GM18909 (cell line): ENCODE measurements at regions not wholly inside any gene's neighbourhood (a gene's known extent, or its start where the extent isn't known, plus 50 kb on each side); places are given as distances from the start of the nearest gene placed in this dataset.
"Not testable (repeated sequence)": the region's sequence is repeated elsewhere in the genome, so short reads cannot be mapped to it uniquely, and the experiment has no call there.

ENCODE experiments used
- ATAC-seq: cut with Tn5 transposase; IDR thresholded peaks from one replicate; pipeline ENCODE4 v1.9.1; 2021; ENCODE audit warnings: mild to moderate bottlenecking; ENCODE audit not compliant: unreplicated experiment, poor library complexity

GRCh38 chr9:13845460-13845859 lies 468.5 kb downstream of the NFIB start:
- no peak for ATAC-seq

GRCh38 chr9:13841746-13842462 lies 472.0 kb downstream of the NFIB start:
- no peak for ATAC-seq

- ATAC-seq: no peak
Observed at GRCh38 chr9:13832446-13832845, 481.5 kb downstream of the NFIB start.

- no peak for ATAC-seq
Observed at GRCh38 chr9:13823026-13823425, 490.9 kb downstream of the NFIB start.

GRCh38 chr9:13817754-13818278 lies 496.1 kb downstream of the NFIB start:
- no peak for ATAC-seq

GRCh38 chr9:13816837-13817236 lies 497.1 kb downstream of the NFIB start:
- no peak for ATAC-seq

GRCh38 chr9:13814647-13815400 lies 499.1 kb downstream of the NFIB start:
- no peak for ATAC-seq

GRCh38 chr9:13811876-13812275 lies 502.1 kb downstream of the NFIB start:
- no peak for ATAC-seq

GRCh38 chr9:13810510-13810909 lies 503.4 kb downstream of the NFIB start:
- ATAC-seq: no peak

- ATAC-seq: no peak
Observed at GRCh38 chr9:13809401-13809800, 504.5 kb downstream of the NFIB start.

- no peak for ATAC-seq
Observed at GRCh38 chr9:13807118-13807517, 506.8 kb downstream of the NFIB start.

- ATAC-seq: no peak
Observed at GRCh38 chr9:13806714-13807113, 507.2 kb downstream of the NFIB start.

GRCh38 chr9:13805546-13805945 lies 508.4 kb downstream of the NFIB start:
- ATAC-seq: no peak

- no peak for ATAC-seq
Observed at GRCh38 chr9:13804532-13804931, 509.4 kb downstream of the NFIB start.

- no peak for ATAC-seq
Observed at GRCh38 chr9:13800776-13801175, 513.2 kb downstream of the NFIB start.

- not testable (repeated sequence) for ATAC-seq
Observed at GRCh38 chr9:13797701-13798100, 516.2 kb downstream of the NFIB start.

- no peak for ATAC-seq
Observed at GRCh38 chr9:13791816-13792215, 512.3 kb upstream of the MPDZ start.

- ATAC-seq: no peak
Observed at GRCh38 chr9:13790055-13790454, 510.6 kb upstream of the MPDZ start.

- ATAC-seq: no peak
Observed at GRCh38 chr9:13787234-13787833, 507.8 kb upstream of the MPDZ start.

GRCh38 chr9:13786711-13787110 lies 507.2 kb upstream of the MPDZ start:
- no peak for ATAC-seq

GRCh38 chr9:13786131-13786530 lies 506.6 kb upstream of the MPDZ start:
- ATAC-seq: no peak
